ENCODE measurements at regions not wholly inside any gene's neighbourhood (a gene's known extent, or its start where the extent isn't known, plus 50 kb on each side); places are given as distances from the start of the nearest gene placed in this dataset.
"Not testable (repeated sequence)": the region's sequence is repeated elsewhere in the genome, so short reads cannot be mapped to it uniquely, and the experiment has no call there.

- DNase-seq (ENCODE audit: low read depth) = no peak
- TF ChIP-seq CTCF (IDR thresholded peaks at IDR 0.05; ENCODE audit: insufficient read depth, low read depth, low read length, missing control alignments) = no peak
- no peak overlapping the region for H3K4me3 ChIP-seq (ENCODE audit: low read length)
Observed at GRCh38 chr1:222057162-222057561, 315.3 kb upstream of the DUSP10 start.

GRCh38 chr1:222054416-222054815, 312.5 kb upstream of the DUSP10 start:
- no peak for TF ChIP-seq CTCF (IDR thresholded peaks at IDR 0.05; ENCODE audit: insufficient read depth, low read depth, low read length, missing control alignments)
- no peak for DNase-seq (ENCODE audit: low read depth)
- H3K4me3 ChIP-seq (ENCODE audit: low read length) = no peak overlapping the region

GRCh38 chr1:222053790-222054294, 312.0 kb upstream of the DUSP10 start:
- no peak overlapping the region for H3K4me3 ChIP-seq (ENCODE audit: low read length)
- TF ChIP-seq CTCF (IDR thresholded peaks at IDR 0.05; ENCODE audit: insufficient read depth, low read depth, low read length, missing control alignments) = no peak
- no peak for DNase-seq (ENCODE audit: low read depth)

- H3K4me3 ChIP-seq (ENCODE audit: low read length) = not testable (repeated sequence)
Observed at GRCh38 chr1:222051311-222051710, 309.4 kb upstream of the DUSP10 start.

GRCh38 chr1:222049661-222050060, 307.8 kb upstream of the DUSP10 start:
- not testable (repeated sequence) for DNase-seq (ENCODE audit: low read depth); H3K4me3 ChIP-seq (ENCODE audit: low read length)

More at GRCh38 chr1:222051311-222051710, 309.4 kb upstream of the DUSP10 start:
- peak; percentile 69 for DNase-seq (ENCODE audit: low read depth)

GRCh38 chr1:222049176-222049575, 307.3 kb upstream of the DUSP10 start:
- DNase-seq (ENCODE audit: low read depth) = no peak
- H3K4me3 ChIP-seq (ENCODE audit: low read length) = no peak overlapping the region
- no peak for TF ChIP-seq CTCF (IDR thresholded peaks at IDR 0.05; ENCODE audit: insufficient read depth, low read depth, low read length, missing control alignments)

- peak; percentile 33 for DNase-seq (ENCODE audit: low read depth)
- H3K4me3 ChIP-seq (ENCODE audit: low read length) = no peak overlapping the region
- no peak for TF ChIP-seq CTCF (IDR thresholded peaks at IDR 0.05; ENCODE audit: insufficient read depth, low read depth, low read length, missing control alignments)
Observed at GRCh38 chr1:222048094-222048595, 306.3 kb upstream of the DUSP10 start.

GRCh38 chr1:222047366-222047765, 305.5 kb upstream of the DUSP10 start:
- no peak overlapping the region for H3K4me3 ChIP-seq (ENCODE audit: low read length)
- TF ChIP-seq CTCF (IDR thresholded peaks at IDR 0.05; ENCODE audit: insufficient read depth, low read depth, low read length, missing control alignments) = no peak
- no peak for DNase-seq (ENCODE audit: low read depth)

Data from epithelial cell of esophagus (primary cell).